GM12801 (cell line): ENCODE measurements at regions not wholly inside any gene's neighbourhood (a gene's known extent, or its start where the extent isn't known, plus 50 kb on each side); places are given as distances from the start of the nearest gene placed in this dataset.

Experiments used
- TF ChIP-seq, protein P1 (sequence below): IDR thresholded peaks from one replicate; pipeline ENCODE4 v1.5.1; 2011; ENCODE audit warnings: control low read depth; ENCODE audit not compliant: insufficient read length; ENCODE audit errors: extremely low read depth

DNA sequence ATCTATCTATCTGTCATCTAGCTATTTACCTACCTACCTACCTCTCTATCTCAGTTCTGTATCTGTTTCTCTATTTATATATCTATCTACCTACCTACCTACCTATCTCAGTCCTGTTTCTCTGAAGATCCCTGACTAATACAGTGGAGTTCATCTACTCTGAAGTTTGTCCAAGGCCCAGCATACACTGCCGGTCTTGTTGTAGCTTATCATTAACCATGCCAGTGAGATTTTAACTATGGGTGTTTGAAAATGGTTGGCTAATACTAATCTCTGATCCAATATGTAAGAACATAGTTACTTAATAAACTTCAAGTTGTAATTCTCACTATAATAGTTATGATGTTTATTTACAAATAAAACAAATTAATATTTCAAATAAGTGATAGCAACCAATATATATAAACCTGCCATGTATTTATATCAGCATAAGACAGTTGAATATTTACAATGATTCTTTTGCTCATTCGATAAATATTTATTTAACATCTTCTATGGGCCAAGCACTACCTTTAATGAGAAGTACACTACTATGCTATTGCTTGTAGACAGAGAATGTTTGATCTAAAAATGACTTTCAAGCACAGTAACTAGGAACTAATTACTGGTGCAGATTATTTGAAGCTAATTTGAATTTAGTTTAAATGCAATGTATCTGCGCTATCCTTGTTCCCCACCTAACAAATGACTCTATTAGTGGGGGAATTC, 242.1 kb downstream of the KLF5 start:
- TF ChIP-seq, protein P1, sequence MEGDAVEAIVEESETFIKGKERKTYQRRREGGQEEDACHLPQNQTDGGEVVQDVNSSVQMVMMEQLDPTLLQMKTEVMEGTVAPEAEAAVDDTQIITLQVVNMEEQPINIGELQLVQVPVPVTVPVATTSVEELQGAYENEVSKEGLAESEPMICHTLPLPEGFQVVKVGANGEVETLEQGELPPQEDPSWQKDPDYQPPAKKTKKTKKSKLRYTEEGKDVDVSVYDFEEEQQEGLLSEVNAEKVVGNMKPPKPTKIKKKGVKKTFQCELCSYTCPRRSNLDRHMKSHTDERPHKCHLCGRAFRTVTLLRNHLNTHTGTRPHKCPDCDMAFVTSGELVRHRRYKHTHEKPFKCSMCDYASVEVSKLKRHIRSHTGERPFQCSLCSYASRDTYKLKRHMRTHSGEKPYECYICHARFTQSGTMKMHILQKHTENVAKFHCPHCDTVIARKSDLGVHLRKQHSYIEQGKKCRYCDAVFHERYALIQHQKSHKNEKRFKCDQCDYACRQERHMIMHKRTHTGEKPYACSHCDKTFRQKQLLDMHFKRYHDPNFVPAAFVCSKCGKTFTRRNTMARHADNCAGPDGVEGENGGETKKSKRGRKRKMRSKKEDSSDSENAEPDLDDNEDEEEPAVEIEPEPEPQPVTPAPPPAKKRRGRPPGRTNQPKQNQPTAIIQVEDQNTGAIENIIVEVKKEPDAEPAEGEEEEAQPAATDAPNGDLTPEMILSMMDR: no peak

DNA sequence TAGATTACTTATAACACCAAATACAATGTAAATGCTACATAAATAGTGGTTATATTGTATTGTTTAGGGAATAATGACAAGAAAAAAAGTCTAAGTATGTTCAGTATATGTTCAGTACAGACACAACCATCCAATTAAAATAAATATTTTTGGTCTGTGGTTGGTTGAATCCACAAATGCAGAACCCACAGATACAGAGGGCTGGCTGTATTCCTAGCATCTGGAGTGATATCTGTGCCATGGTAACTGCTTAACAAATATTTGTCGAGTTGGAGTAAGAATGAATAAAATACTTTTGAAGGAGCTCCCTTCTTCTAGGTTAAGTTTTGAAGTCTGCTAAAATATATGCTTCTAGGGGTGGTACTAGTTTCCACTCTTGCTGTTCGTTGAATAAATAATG, 241.0 kb downstream of the KLF5 start:
- TF ChIP-seq, protein P1: no peak

DNA sequence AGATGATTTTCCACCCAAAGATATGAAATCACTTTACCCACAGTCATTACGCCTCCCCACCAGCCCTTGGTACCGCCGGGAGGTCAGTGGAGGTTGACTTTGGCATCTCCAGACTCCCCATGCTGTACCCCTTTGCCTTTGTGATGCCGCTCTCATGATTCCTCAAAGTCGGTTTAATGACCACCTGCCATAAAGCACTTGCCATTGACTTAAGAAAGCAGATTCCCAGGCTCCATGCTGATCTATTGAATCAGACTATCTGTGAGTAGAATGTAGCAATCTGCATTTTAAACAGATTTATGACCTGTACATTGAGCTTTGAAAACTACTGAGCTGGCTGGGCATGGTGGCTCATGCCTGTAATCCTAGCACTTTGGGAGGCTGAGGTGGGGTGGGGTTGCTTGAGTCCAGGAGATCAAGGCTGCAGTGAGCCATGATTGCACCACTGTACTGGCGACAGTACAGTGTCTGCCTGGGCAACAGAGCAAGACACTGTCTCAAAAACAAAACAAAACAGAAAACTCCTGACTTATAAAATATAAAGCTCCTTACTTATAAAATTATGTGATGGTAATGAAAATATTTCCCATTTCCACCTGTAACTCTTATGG, 235.2 kb downstream of the KLF5 start:
- TF ChIP-seq, protein P1: no peak

DNA sequence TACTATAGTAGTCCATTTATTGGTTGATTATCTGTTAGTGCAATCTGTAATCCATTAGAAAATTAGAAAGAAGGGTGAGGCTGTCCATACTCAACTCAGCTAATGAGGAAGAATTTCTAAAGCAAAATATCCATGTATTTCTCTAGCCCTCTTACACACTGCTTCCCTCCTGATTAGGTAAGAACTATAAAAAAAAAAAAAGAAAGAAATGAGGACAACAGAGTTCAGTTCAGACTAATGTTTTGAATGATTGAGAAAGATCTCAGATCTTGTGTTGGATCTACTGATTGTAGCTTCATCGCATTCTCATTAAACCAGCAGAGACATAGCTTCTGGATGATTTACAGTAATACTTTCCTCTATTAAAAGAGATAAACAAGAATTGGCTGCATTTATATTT, 233.3 kb downstream of the KLF5 start:
- TF ChIP-seq, protein P1: no peak

DNA sequence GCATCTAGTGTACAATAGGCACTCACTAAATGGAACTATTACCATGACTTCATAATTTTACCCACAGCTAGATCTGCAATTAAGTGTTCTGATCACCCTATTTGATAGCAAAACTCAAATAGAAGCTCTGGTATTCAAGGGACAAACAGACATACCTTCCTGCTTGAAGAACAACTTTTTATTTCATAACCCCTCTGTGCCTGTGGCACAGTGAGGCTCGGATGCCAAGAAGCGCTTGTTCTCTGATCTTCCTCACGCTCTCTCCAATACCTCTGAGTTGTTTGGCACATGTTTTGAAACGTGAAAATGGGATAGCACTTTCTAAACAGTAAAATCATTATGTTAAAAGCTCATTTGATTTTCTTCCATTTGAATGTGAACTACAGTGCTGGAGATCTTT, 232.0 kb downstream of the KLF5 start:
- TF ChIP-seq, protein P1: no peak

DNA sequence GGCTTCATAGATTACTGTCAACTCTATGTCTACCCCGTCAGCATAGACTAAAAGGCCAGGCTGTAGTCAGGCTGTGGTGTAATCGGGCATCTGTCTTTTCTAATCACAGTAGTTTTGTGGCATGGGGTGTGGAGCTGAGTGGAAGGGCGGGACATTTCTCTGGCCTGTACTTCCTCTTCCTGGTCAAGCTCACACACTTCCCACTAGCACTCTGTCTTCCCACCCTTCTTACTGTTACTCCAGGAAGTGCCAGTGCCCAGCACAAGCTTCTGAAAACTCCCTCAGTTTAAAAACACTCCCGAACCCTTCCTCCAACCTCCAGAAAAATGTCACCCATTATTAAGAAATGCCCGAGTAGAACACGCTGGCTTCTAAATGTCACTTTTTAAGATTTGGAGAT, 229.8 kb downstream of the KLF5 start:
- TF ChIP-seq, protein P1: no peak

DNA sequence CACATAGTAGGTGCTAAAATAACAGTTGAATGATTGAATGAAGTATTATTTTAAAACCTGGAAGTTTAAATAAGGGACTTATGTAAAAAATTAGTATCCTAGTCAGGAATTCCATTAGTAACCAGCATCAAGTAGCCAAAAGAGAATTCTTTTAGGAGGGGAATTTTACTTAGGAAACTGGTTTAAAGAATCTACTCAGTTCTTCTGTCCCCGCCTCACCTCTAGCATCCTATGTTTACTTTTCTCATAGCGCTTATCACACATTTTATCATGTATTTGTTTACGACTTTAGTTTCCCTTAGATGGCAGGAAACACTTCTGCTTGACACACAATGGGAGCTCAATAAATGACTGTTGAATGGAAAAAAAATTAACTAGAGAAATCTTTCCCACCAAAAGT, 229.0 kb downstream of the KLF5 start:
- TF ChIP-seq, protein P1: no peak
